ENCODE measurements at regions not wholly inside any gene's neighbourhood (a gene's known extent, or its start where the extent isn't known, plus 50 kb on each side); places are given as distances from the start of the nearest gene placed in this dataset.

DNA sequence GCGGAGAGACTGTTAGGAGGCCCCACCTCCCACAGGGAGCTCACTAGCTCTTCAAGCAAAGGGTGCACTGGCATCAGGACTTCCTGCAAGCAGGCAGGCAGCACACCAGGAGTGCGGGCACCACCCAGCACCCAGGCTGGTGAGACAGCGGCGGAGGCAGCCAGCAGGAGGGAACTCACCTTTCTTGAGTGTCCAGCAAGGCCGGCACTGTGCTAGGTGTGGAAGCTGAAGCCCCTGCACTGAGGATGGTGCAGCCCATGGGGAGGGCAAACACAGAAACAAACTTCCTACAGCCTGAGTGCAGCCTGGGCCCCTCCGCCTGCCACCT, 100.7 kb upstream of the ID2 start:
- TF ChIP-seq FOXP2 (optimal IDR thresholded peaks at IDR 0.05; ENCODE audit: borderline replicate concordance, extremely low read depth, extremely low read length, insufficient read depth) (no peak), POLR2AphosphoS5 (IDR thresholded peaks at IDR 0.05; ENCODE audit: low read depth, low read length) (no peak)

DNA sequence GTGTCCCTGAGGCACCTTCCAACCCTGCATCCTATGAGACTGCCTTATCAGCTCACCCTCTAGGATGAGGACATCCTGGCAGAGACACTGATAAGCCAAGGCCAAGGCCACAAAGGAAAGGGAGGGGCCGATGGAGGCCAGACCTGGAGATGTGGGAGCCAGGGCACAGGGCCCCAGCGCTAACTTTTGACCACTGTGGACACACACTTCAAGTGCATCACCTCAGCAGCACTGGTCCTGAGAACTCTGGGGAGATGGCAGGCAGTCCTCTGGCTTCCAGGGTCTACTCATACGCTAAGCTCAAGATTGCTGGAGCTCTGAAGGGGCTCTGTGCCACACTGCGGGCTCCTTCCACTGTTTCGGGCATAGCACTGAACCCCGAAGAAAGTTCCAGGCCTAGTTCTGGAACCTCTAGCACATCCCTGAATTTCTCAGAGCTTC, 100.2 kb upstream of the ID2 start:
- TF ChIP-seq, protein P1, sequence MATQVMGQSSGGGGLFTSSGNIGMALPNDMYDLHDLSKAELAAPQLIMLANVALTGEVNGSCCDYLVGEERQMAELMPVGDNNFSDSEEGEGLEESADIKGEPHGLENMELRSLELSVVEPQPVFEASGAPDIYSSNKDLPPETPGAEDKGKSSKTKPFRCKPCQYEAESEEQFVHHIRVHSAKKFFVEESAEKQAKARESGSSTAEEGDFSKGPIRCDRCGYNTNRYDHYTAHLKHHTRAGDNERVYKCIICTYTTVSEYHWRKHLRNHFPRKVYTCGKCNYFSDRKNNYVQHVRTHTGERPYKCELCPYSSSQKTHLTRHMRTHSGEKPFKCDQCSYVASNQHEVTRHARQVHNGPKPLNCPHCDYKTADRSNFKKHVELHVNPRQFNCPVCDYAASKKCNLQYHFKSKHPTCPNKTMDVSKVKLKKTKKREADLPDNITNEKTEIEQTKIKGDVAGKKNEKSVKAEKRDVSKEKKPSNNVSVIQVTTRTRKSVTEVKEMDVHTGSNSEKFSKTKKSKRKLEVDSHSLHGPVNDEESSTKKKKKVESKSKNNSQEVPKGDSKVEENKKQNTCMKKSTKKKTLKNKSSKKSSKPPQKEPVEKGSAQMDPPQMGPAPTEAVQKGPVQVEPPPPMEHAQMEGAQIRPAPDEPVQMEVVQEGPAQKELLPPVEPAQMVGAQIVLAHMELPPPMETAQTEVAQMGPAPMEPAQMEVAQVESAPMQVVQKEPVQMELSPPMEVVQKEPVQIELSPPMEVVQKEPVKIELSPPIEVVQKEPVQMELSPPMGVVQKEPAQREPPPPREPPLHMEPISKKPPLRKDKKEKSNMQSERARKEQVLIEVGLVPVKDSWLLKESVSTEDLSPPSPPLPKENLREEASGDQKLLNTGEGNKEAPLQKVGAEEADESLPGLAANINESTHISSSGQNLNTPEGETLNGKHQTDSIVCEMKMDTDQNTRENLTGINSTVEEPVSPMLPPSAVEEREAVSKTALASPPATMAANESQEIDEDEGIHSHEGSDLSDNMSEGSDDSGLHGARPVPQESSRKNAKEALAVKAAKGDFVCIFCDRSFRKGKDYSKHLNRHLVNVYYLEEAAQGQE (IDR thresholded peaks at IDR 0.05; ENCODE audit: insufficient read depth in 1 of 2, low read depth in 2 of 2, low read length in 2 of 2) = no peak
- TF ChIP-seq SIN3A (IDR thresholded peaks at IDR 0.05; ENCODE audit: borderline replicate concordance, insufficient read depth, low read length) = no peak
- no peak for TF ChIP-seq TAF1 (IDR thresholded peaks at IDR 0.05; ENCODE audit: borderline replicate concordance, insufficient read depth, low read length)
- TF ChIP-seq FOXP2 (optimal IDR thresholded peaks at IDR 0.05; ENCODE audit: borderline replicate concordance, extremely low read depth, extremely low read length, insufficient read depth) = no peak
- no peak for TF ChIP-seq POLR2AphosphoS5 (IDR thresholded peaks at IDR 0.05; ENCODE audit: low read depth, low read length)

DNA sequence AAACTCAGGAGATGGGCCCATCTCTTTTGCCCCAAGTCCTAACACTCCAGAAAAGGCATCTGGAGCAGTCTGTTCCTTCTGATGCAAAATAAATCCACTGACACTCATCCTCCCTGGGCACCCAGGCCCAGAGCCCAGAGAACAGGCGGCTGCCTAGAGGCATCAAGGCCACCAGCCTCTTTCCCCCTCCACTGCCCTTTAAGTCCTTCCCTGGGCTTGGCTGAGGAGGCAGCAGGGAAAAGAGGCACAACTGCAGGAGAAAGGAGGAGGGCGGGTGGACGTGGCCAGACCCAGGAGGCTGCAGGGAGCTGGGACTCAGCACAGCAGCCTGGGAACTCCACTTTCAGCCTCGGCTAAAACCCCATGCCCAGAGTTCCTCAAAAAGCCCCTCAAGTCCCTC, 99.7 kb upstream of the ID2 start:
- TF ChIP-seq SIN3A (IDR thresholded peaks at IDR 0.05; ENCODE audit: borderline replicate concordance, insufficient read depth, low read length) (no peak), POLR2AphosphoS5 (IDR thresholded peaks at IDR 0.05; ENCODE audit: low read depth, low read length) (no peak), FOXP2 (optimal IDR thresholded peaks at IDR 0.05; ENCODE audit: borderline replicate concordance, extremely low read depth, extremely low read length, insufficient read depth) (no peak), TAF1 (IDR thresholded peaks at IDR 0.05; ENCODE audit: borderline replicate concordance, insufficient read depth, low read length) (no peak)
- TF ChIP-seq, protein P1 (IDR thresholded peaks at IDR 0.05; ENCODE audit: insufficient read depth in 1 of 2, low read depth in 2 of 2, low read length in 2 of 2) = no peak

DNA sequence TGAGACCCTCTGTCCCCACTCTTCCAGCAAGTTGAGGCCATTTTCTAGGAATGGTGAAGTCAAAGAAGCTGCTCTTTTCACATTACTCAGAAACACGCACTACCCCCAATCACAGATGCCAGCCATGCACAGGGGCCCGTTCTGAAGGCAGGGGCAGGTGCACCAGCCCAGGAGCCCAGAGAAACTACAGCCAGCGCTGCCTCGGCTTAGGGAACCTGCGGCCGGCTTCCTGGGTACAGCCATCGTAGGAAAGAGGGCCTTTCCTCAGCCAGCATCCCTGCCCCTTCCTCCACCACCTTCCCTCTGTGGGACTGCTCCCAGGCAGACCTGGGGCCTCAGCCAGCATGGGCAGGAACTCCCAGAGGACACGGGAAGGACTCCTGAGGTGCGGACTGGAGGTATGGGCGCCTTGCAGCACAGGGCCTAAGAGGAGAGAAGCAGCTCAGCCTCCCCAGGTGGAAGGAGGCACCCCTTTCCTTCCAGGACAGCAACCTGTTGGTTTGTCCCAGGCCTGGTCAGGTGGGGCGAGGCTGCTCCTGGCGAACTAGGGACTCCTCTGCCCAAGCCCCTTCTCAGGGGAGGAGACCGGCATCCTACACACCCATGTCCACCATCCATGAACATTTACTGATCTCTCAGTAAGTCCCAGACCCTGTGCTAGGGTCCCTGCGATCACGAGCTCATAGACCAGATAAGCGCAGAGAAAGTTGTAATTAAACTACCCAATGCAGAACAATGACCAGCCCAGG, 99.0 kb upstream of the ID2 start:
- TF ChIP-seq POLR2AphosphoS5 (IDR thresholded peaks at IDR 0.05; ENCODE audit: low read depth, low read length) = no peak
- TF ChIP-seq SIN3A (IDR thresholded peaks at IDR 0.05; ENCODE audit: borderline replicate concordance, insufficient read depth, low read length) = no peak
- TF ChIP-seq TAF1 (IDR thresholded peaks at IDR 0.05; ENCODE audit: borderline replicate concordance, insufficient read depth, low read length) = no peak
- no peak for TF ChIP-seq FOXP2 (optimal IDR thresholded peaks at IDR 0.05; ENCODE audit: borderline replicate concordance, extremely low read depth, extremely low read length, insufficient read depth)
- TF ChIP-seq, protein P1 (IDR thresholded peaks at IDR 0.05; ENCODE audit: insufficient read depth in 1 of 2, low read depth in 2 of 2, low read length in 2 of 2) = no peak

DNA sequence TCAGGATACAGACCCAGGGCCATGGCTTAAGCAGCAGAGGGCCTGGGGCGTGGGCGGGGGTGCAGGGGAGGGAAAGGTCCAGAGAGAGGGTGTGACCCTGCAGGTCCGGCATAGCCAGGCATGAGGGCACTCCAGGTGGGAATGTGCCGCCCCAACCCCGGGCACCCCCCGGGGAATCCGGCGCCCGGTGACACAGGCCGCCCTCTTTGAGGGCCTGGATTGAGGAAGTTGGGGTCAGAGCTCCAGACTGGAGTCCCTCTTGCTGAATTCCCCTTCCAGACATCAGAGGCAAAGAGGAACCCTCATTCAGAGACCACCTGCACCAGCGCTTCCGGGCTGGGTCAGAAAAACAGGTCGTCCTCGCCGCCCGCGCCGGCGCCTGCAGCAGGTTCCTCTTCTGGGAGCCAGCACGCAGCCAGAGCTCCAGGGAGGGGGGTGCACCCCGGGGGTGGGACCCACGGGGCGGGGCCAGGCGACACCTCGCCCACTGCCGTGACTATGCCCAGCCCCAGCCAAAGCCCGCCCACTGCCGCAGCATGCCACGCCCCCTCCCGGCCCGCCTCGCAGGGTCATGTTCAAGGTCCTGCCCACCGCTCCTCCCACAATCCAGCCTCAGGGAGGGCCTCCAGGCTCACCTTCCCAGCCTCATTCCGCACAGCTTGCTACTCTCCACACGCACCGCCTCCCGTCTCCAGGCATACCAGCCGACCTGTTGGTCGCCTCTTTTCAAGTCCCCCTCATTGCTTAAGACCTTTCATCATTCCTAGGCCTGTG, 98.3 kb upstream of the ID2 start:
- no peak for TF ChIP-seq TAF1 (IDR thresholded peaks at IDR 0.05; ENCODE audit: borderline replicate concordance, insufficient read depth, low read length)
- no peak for TF ChIP-seq SIN3A (IDR thresholded peaks at IDR 0.05; ENCODE audit: borderline replicate concordance, insufficient read depth, low read length)
- no peak for TF ChIP-seq POLR2AphosphoS5 (IDR thresholded peaks at IDR 0.05; ENCODE audit: low read depth, low read length)
- no peak for TF ChIP-seq FOXP2 (optimal IDR thresholded peaks at IDR 0.05; ENCODE audit: borderline replicate concordance, extremely low read depth, extremely low read length, insufficient read depth)
- TF ChIP-seq, protein P1 (IDR thresholded peaks at IDR 0.05; ENCODE audit: insufficient read depth in 1 of 2, low read depth in 2 of 2, low read length in 2 of 2) = no peak
